ENCODE measurements at regions not wholly inside any gene's neighbourhood (a gene's known extent, or its start where the extent isn't known, plus 50 kb on each side); places are given as distances from the start of the nearest gene placed in this dataset.
"Not testable (repeated sequence)": the region's sequence is repeated elsewhere in the genome, so short reads cannot be mapped to it uniquely, and the experiment has no call there.

DNA sequence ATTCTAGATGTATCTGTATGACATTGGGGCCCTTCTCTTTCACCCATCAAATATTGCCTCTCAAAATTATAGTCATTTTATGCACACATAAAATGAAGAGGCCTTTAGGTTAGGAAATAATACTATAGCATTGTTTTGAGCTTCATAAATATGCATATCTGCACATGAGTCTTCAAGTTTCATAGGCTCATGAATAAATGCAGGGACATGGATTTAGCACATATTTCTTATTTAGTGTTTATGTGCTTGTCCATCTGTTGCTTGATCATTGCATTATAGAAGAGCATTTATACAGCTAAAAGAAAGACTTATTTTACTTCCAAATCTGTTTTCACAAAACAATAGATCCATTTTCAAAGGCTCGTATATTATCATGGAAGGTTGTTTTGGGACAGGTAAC is 455.8 kb downstream of the EPM2A start:
- Histone ChIP-seq H3K23ac (ENCODE audit: low read length) (no peak overlapping the region), H4K5ac (ENCODE audit: low read length) (no peak overlapping the region), H3K4me1 (ENCODE audit: control insufficient read depth, low read depth, low read length) (no peaks in the 10 kb centered on the region), H3K4me2 (ENCODE audit: low read length) (no peak overlapping the region), H4K8ac (ENCODE audit: low read depth, low read length) (no peak overlapping the region), H3K27ac (ENCODE audit: low read depth, low read length) (no peak overlapping the region), H3K4ac (ENCODE audit: low read depth, low read length) (no peak overlapping the region), H3K79me2 (ENCODE audit: control insufficient read depth, insufficient read depth, low read length) (no peaks in the 10 kb centered on the region), H2AK5ac (ENCODE audit: low read length) (no peak overlapping the region), H3K9ac (ENCODE audit: low read length) (no peak overlapping the region), H3K4me3 (ENCODE audit: low read length) (no peak overlapping the region), H2BK5ac (ENCODE audit: low read length) (no peak overlapping the region), H3K27me3 (ENCODE audit: insufficient read depth, low read length, poor library complexity) (no peaks in the 10 kb centered on the region), H3K79me1 (ENCODE audit: low read length) (no peaks in the 10 kb centered on the region), H3K56ac (ENCODE audit: low read length) (no peak overlapping the region), H3K36me3 (ENCODE audit: control insufficient read depth, insufficient read depth, low read length) (no peaks in the 10 kb centered on the region), H2BK15ac (replicated peaks; ENCODE audit: low read depth) (no peak overlapping the region), H2BK120ac (ENCODE audit: low read depth, low read length) (no peak overlapping the region), H3K18ac (ENCODE audit: low read length) (no peak overlapping the region)
- no CpG with 5 or more reads among the region's 1 CpG for WGBS (ENCODE audit: extremely low coverage, insufficient coverage, low lambda C conversion rate)
- DNase-seq = no peak

DNA sequence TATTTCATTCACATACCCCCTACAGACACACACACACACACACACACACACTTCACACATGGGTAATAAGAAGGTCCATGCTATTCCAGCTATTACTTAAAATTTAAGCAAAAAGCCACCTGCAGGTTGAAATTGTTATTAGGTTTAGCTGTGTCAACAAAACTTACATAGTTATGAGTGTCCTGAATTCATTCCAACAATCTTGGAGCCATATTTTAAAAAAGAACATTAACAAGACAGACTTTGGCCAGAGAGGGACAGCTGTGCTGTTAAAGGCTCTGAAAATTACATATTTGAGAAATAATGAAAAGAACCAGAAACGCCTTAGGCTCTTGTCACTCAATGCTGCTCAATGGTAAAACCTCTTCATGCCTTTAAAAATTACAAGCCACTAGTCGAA is 455.3 kb downstream of the EPM2A start:
- no peaks in the 10 kb centered on the region for H3K36me3 ChIP-seq (ENCODE audit: control insufficient read depth, insufficient read depth, low read length)
- H3K4me3 ChIP-seq (ENCODE audit: low read length) = no peak overlapping the region
- H3K23ac ChIP-seq (ENCODE audit: low read length) = no peak overlapping the region
- DNase-seq = no peak
- H3K56ac ChIP-seq (ENCODE audit: low read length) = no peak overlapping the region
- H2BK5ac ChIP-seq (ENCODE audit: low read length) = no peak overlapping the region
- H3K4ac ChIP-seq (ENCODE audit: low read depth, low read length) = no peak overlapping the region
- no peak overlapping the region for H4K5ac ChIP-seq (ENCODE audit: low read length)
- H3K18ac ChIP-seq (ENCODE audit: low read length) = no peak overlapping the region
- no peak overlapping the region for H3K27ac ChIP-seq (ENCODE audit: low read depth, low read length)
- H2AK5ac ChIP-seq (ENCODE audit: low read length) = no peak overlapping the region
- WGBS (ENCODE audit: extremely low coverage, insufficient coverage, low lambda C conversion rate) = no CpG with 5 or more reads among the region's 2 CpGs
- H2BK15ac ChIP-seq (replicated peaks; ENCODE audit: low read depth) = no peak overlapping the region
- H3K27me3 ChIP-seq (ENCODE audit: insufficient read depth, low read length, poor library complexity) = no peaks in the 10 kb centered on the region
- no peak overlapping the region for H3K4me2 ChIP-seq (ENCODE audit: low read length)
- no peak overlapping the region for H3K9ac ChIP-seq (ENCODE audit: low read length)
- no peaks in the 10 kb centered on the region for H3K4me1 ChIP-seq (ENCODE audit: control insufficient read depth, low read depth, low read length)
- H3K79me1 ChIP-seq (ENCODE audit: low read length) = no peaks in the 10 kb centered on the region
- no peaks in the 10 kb centered on the region for H3K79me2 ChIP-seq (ENCODE audit: control insufficient read depth, insufficient read depth, low read length)
- no peak overlapping the region for H2BK120ac ChIP-seq (ENCODE audit: low read depth, low read length)
- no peak overlapping the region for H4K8ac ChIP-seq (ENCODE audit: low read depth, low read length)

DNA sequence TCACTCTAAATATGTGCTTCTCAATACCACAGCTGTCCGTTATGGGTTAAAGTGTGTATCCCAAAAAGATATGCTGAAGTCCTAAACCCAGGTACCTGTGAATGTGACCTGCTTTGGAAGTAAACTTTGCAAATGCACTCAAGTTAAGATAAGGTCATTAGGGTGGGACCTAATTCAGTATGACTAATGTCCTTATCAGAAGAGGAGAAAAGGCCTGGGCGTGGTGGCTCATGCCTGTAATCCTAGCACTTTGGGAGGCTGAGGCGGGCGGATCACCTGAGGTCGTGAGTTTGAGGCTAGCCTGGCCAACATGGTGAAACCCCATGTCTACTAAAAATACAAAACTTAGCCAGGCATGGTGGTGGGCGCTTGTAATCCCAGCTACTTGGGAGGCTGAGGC is 452.1 kb downstream of the EPM2A start:
- H3K9ac ChIP-seq (ENCODE audit: low read length); H3K36me3 ChIP-seq (ENCODE audit: control insufficient read depth, insufficient read depth, low read length); H3K27ac ChIP-seq (ENCODE audit: low read depth, low read length); H3K18ac ChIP-seq (ENCODE audit: low read length); H3K56ac ChIP-seq (ENCODE audit: low read length); H3K23ac ChIP-seq (ENCODE audit: low read length); H3K79me1 ChIP-seq (ENCODE audit: low read length); H3K4ac ChIP-seq (ENCODE audit: low read depth, low read length); H2BK5ac ChIP-seq (ENCODE audit: low read length); H3K79me2 ChIP-seq (ENCODE audit: control insufficient read depth, insufficient read depth, low read length); H3K4me1 ChIP-seq (ENCODE audit: control insufficient read depth, low read depth, low read length); H2BK15ac ChIP-seq (replicated peaks; ENCODE audit: low read depth); H2AK5ac ChIP-seq (ENCODE audit: low read length); H4K5ac ChIP-seq (ENCODE audit: low read length); H3K4me3 ChIP-seq (ENCODE audit: low read length); H4K8ac ChIP-seq (ENCODE audit: low read depth, low read length); H3K4me2 ChIP-seq (ENCODE audit: low read length); H2BK120ac ChIP-seq (ENCODE audit: low read depth, low read length); H3K27me3 ChIP-seq (ENCODE audit: insufficient read depth, low read length, poor library complexity): not testable (repeated sequence)
- WGBS (ENCODE audit: extremely low coverage, insufficient coverage, low lambda C conversion rate) = no CpG with 5 or more reads among the region's 6 CpGs
- DNase-seq = peak; percentile 36

DNA sequence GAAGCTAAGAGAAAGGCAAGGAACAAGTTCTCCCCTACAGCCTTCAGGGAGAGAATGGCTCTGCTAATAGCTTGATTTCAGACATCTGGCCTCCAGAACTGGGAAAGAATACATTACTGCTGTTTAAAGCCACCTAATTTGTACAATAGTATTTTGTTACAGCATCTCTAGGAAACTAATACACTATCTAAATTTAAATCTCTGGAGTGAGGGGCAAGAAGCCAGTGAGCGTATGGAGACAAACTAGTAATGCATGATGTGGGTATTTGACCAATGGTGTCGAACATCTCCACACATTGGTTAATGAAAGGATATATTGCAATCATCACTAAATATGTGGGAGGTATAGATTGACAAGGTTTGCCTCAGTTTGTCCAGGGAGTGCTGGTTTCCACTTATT is 451.5 kb downstream of the EPM2A start:
- H2BK5ac ChIP-seq (ENCODE audit: low read length) = no peak overlapping the region
- no peak overlapping the region for H3K4ac ChIP-seq (ENCODE audit: low read depth, low read length)
- H2BK120ac ChIP-seq (ENCODE audit: low read depth, low read length) = no peak overlapping the region
- no peak overlapping the region for H3K56ac ChIP-seq (ENCODE audit: low read length)
- no peak overlapping the region for H3K18ac ChIP-seq (ENCODE audit: low read length)
- H3K9ac ChIP-seq (ENCODE audit: low read length) = no peak overlapping the region
- H3K4me2 ChIP-seq (ENCODE audit: low read length) = no peak overlapping the region
- H3K4me1 ChIP-seq (ENCODE audit: control insufficient read depth, low read depth, low read length) = no peaks in the 10 kb centered on the region
- H3K27me3 ChIP-seq (ENCODE audit: insufficient read depth, low read length, poor library complexity) = no peaks in the 10 kb centered on the region
- H3K27ac ChIP-seq (ENCODE audit: low read depth, low read length) = no peak overlapping the region
- no peak overlapping the region for H4K8ac ChIP-seq (ENCODE audit: low read depth, low read length)
- H3K36me3 ChIP-seq (ENCODE audit: control insufficient read depth, insufficient read depth, low read length) = no peaks in the 10 kb centered on the region
- H2BK15ac ChIP-seq (replicated peaks; ENCODE audit: low read depth) = no peak overlapping the region
- no peaks in the 10 kb centered on the region for H3K79me2 ChIP-seq (ENCODE audit: control insufficient read depth, insufficient read depth, low read length)
- H3K23ac ChIP-seq (ENCODE audit: low read length) = no peak overlapping the region
- H2AK5ac ChIP-seq (ENCODE audit: low read length) = no peak overlapping the region
- DNase-seq = no peak
- WGBS (ENCODE audit: extremely low coverage, insufficient coverage, low lambda C conversion rate) = no CpG with 5 or more reads among the region's 2 CpGs
- no peaks in the 10 kb centered on the region for H3K79me1 ChIP-seq (ENCODE audit: low read length)
- no peak overlapping the region for H4K5ac ChIP-seq (ENCODE audit: low read length)
- H3K4me3 ChIP-seq (ENCODE audit: low read length) = no peak overlapping the region

DNA sequence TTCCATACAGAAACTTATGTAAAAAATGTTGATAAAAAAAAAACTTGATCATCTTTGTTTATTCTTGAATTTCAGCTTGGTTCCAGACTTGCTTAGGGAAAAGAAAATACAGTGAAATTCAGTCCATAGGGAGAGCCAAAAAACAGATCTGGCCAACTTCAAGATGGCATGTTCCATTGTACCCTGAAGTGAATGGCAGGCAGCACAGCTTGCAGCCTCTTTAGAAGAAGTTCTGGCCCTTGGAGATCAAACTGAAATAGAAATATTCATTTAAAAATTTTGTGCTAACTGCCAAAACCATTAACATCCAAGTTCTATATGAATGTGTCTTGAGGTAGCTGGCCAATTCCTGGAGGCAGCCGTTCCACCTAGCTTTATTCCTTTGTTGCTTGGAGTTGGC is 448.4 kb downstream of the EPM2A start:
- no peak overlapping the region for H3K4me3 ChIP-seq (ENCODE audit: low read length)
- H3K27ac ChIP-seq (ENCODE audit: low read depth, low read length) = no peak overlapping the region
- H3K79me1 ChIP-seq (ENCODE audit: low read length) = no peaks in the 10 kb centered on the region
- no peaks in the 10 kb centered on the region for H3K4me1 ChIP-seq (ENCODE audit: control insufficient read depth, low read depth, low read length)
- no peaks in the 10 kb centered on the region for H3K79me2 ChIP-seq (ENCODE audit: control insufficient read depth, insufficient read depth, low read length)
- no CpG with 5 or more reads among the region's 1 CpG for WGBS (ENCODE audit: extremely low coverage, insufficient coverage, low lambda C conversion rate)
- no peak overlapping the region for H2BK15ac ChIP-seq (replicated peaks; ENCODE audit: low read depth)
- H4K5ac ChIP-seq (ENCODE audit: low read length) = no peak overlapping the region
- H3K27me3 ChIP-seq (ENCODE audit: insufficient read depth, low read length, poor library complexity) = no peaks in the 10 kb centered on the region
- no peak overlapping the region for H3K56ac ChIP-seq (ENCODE audit: low read length)
- no peak overlapping the region for H3K4me2 ChIP-seq (ENCODE audit: low read length)
- no peak overlapping the region for H2BK120ac ChIP-seq (ENCODE audit: low read depth, low read length)
- no peak overlapping the region for H3K18ac ChIP-seq (ENCODE audit: low read length)
- H4K8ac ChIP-seq (ENCODE audit: low read depth, low read length) = no peak overlapping the region
- no peak overlapping the region for H2BK5ac ChIP-seq (ENCODE audit: low read length)
- H3K9ac ChIP-seq (ENCODE audit: low read length) = no peak overlapping the region
- no peak overlapping the region for H3K23ac ChIP-seq (ENCODE audit: low read length)
- no peaks in the 10 kb centered on the region for H3K36me3 ChIP-seq (ENCODE audit: control insufficient read depth, insufficient read depth, low read length)
- H3K4ac ChIP-seq (ENCODE audit: low read depth, low read length) = no peak overlapping the region
- H2AK5ac ChIP-seq (ENCODE audit: low read length) = no peak overlapping the region
- no peak for DNase-seq

DNA sequence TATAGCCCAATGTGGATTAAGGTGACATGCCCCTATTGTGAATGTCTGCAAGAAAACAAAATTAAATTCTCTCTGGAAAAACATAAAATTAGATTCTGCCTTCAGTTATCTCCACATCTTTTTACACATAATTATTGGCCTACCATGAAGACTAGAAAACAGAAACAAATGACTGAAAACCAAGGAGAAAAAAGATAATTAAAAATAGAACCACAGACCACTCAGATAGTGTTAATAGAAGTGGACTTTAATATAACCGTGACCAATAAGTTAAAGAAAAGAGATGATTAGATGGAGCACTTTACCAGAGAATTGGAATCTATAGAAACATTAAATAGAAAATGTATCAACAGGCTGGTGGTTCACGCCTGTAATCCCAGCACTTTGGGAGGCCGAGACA is 445.7 kb downstream of the EPM2A start:
- WGBS (ENCODE audit: extremely low coverage, insufficient coverage, low lambda C conversion rate) = no CpG with 5 or more reads among the region's 3 CpGs
- Histone ChIP-seq H3K18ac (ENCODE audit: low read length) (no peak overlapping the region), H4K8ac (ENCODE audit: low read depth, low read length) (no peak overlapping the region), H4K5ac (ENCODE audit: low read length) (no peak overlapping the region), H3K4me2 (ENCODE audit: low read length) (no peak overlapping the region), H3K4ac (ENCODE audit: low read depth, low read length) (no peak overlapping the region), H3K56ac (ENCODE audit: low read length) (no peak overlapping the region), H3K9ac (ENCODE audit: low read length) (no peak overlapping the region), H2BK120ac (ENCODE audit: low read depth, low read length) (no peak overlapping the region), H2AK5ac (ENCODE audit: low read length) (no peak overlapping the region), H2BK15ac (replicated peaks; ENCODE audit: low read depth) (no peak overlapping the region), H2BK5ac (ENCODE audit: low read length) (no peak overlapping the region), H3K79me1 (ENCODE audit: low read length) (no peaks in the 10 kb centered on the region), H3K4me1 (ENCODE audit: control insufficient read depth, low read depth, low read length) (no peaks in the 10 kb centered on the region), H3K27ac (ENCODE audit: low read depth, low read length) (no peak overlapping the region), H3K23ac (ENCODE audit: low read length) (no peak overlapping the region), H3K36me3 (ENCODE audit: control insufficient read depth, insufficient read depth, low read length) (no peaks in the 10 kb centered on the region), H3K79me2 (ENCODE audit: control insufficient read depth, insufficient read depth, low read length) (no peaks in the 10 kb centered on the region), H3K27me3 (ENCODE audit: insufficient read depth, low read length, poor library complexity) (no peaks in the 10 kb centered on the region), H3K4me3 (ENCODE audit: low read length) (no peak overlapping the region)
- DNase-seq = no peak
